PC-9 (cell line): ENCODE measurements at regions not wholly inside any gene's neighbourhood (a gene's known extent, or its start where the extent isn't known, plus 50 kb on each side); places are given as distances from the start of the nearest gene placed in this dataset.

ENCODE experiments used
- BruUV-seq: library from RNA; stranded (reverse); fragments of 400-500 nt; replicated peaks from 2 replicates; lab custom pipeline; 2021; lab: Mats Ljungman, UMichigan
- CTCF ChIA-PET: fragments of 300-600 bp; sonication (Branson Sonifier 250); formaldehyde crosslinking; loops from one replicate; lab custom pipeline; 2022; ENCODE audit warnings: antibody characterized with exemption; lab: Charles Lee
- POLR2A ChIA-PET: fragments of 300-600 bp; sonication (Branson Sonifier 250); formaldehyde crosslinking; loops from one replicate; lab custom pipeline; 2022; ENCODE audit warnings: antibody characterized with exemption; ENCODE audit not compliant: unreplicated experiment; lab: Charles Lee
- DNase-seq, 2 experiments: peaks; one replicate each; pipeline versions ENCODE4 v3.0.0 to v3.0.0-alpha.2; 2015 to 2022; ENCODE audit warnings: mixed read lengths in 1 of 2
- H2AFZ ChIP-seq: fragments of 200-600 bp; sonication (generic); 2 replicates; pipeline ENCODE4 v1.8.1; 2017; ENCODE audit warnings: antibody characterized with exemption
- H3F3A ChIP-seq: fragments of 200-600 bp; sonication (generic); 2 replicates; pipeline ENCODE4 v1.8.1; 2017; ENCODE audit warnings: antibody characterized with exemption, mild to moderate bottlenecking, low read depth; ENCODE audit not compliant: insufficient read depth
- H3K27ac ChIP-seq: fragments of 200-600 bp; sonication (generic); 2 replicates; pipeline ENCODE4 v1.6.1; 2016; ENCODE audit warnings: mixed run types
- H3K27me3 ChIP-seq: fragments of 200-600 bp; sonication (generic); 2 replicates; pipeline ENCODE4 v1.6.1; 2016; ENCODE audit warnings: low read depth, mixed run types; ENCODE audit not compliant: insufficient read depth
- H3K36me3 ChIP-seq: fragments of 200-600 bp; sonication (generic); 2 replicates; pipeline ENCODE4 v1.6.1; 2016; ENCODE audit warnings: low read depth, mixed run types
- H3K4me1 ChIP-seq: fragments of 200-600 bp; sonication (generic); replicated peaks from 2 replicates; pipeline ENCODE4 v1.6.1; 2016; ENCODE audit warnings: mixed run types; ENCODE audit not compliant: insufficient read depth
- H3K4me2 ChIP-seq: fragments of 200-600 bp; sonication (generic); 2 replicates; pipeline ENCODE4 v1.6.1; 2017; ENCODE audit warnings: mixed run types
- H3K4me3 ChIP-seq: fragments of 200-600 bp; sonication (generic); 2 replicates; pipeline ENCODE4 v1.6.1; 2016; ENCODE audit warnings: mixed run types
- H3K79me2 ChIP-seq: fragments of 200-600 bp; sonication (generic); 2 replicates; pipeline ENCODE4 v1.6.1; 2017; ENCODE audit warnings: low read depth, mixed run types
- H3K9me2 ChIP-seq: fragments of 200-600 bp; sonication (generic); 2 replicates; pipeline ENCODE4 v1.8.1; 2017; ENCODE audit warnings: mild to moderate bottlenecking; ENCODE audit not compliant: insufficient read depth
- H3K9me3 ChIP-seq: fragments of 200-600 bp; sonication (generic); 2 replicates; pipeline ENCODE4 v1.8.1; 2016; ENCODE audit warnings: low read depth; ENCODE audit not compliant: insufficient read depth
- H4K20me1 ChIP-seq: fragments of 200-600 bp; sonication (generic); 2 replicates; pipeline ENCODE4 v1.8.1; 2017; ENCODE audit not compliant: insufficient read depth
- CTCF ChIP-seq: fragments of 200-600 bp; sonication (generic); conservative IDR thresholded peaks from 2 replicates; pipeline ENCODE4 v1.6.1; 2017; ENCODE audit warnings: mixed run types, antibody characterized with exemption, mild to moderate bottlenecking, moderate library complexity
- EZH2 ChIP-seq: fragments of 200-600 bp; sonication (generic); IDR thresholded peaks from 2 replicates; pipeline ENCODE4 v1.8.0; 2017; ENCODE audit warnings: antibody characterized with exemption, low read depth
- intact Hi-C: fragments of 100-400 bp; cut with micrococcal nuclease; formaldehyde crosslinking; loops from one replicate; pipeline ENCODE4 v1.10.0; 2022; ENCODE audit not compliant: unreplicated experiment

DNA sequence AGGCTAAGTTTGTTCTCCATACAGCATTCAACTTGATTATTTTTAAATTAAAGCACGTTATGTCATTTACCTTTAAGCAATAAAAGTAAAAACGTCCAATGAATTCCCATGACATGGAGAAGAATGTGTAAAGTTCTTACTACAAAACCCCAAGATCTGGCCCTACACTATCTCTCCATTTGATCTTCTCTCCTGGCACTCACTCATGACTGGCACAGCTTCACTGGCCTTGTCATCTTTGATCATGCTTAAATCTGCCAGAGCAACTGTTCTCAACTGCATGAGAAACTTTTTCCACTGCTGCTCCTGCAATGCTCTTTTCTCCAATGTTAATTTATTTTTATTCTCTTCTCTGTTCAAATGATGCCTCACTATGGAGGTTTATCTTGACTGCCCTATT lies 1109.0 kb upstream of the IGFBP7 start:
- H3K4me3 ChIP-seq: no peak overlapping the region
- H3K79me2 ChIP-seq: no peaks in the 10 kb centered on the region
- no TSS peak for BruUV-seq
- ChIA-PET POLR2A (no interaction called here), CTCF (no interaction called here)
- intact Hi-C loops: no loop called here
- no peaks in the 10 kb centered on the region for H3K9me2 ChIP-seq
- no peak for DNase-seq
- no peak for TF ChIP-seq CTCF
- TF ChIP-seq EZH2: no peak
- H4K20me1 ChIP-seq: no peaks in the 10 kb centered on the region
- H3K9me3 ChIP-seq: no peaks in the 10 kb centered on the region
- no peaks in the 10 kb centered on the region for H3F3A ChIP-seq
- H3K36me3 ChIP-seq: no peaks in the 10 kb centered on the region
- H2AFZ ChIP-seq: no peak overlapping the region
- H3K4me2 ChIP-seq: no peak overlapping the region
- no peak overlapping the region for H3K27ac ChIP-seq
- no peaks in the 10 kb centered on the region for H3K27me3 ChIP-seq
- H3K4me1 ChIP-seq: no peaks in the 10 kb centered on the region

GRCh38 chr4:58216461-58216860 lies 1106.3 kb upstream of the IGFBP7 start:
- TF ChIP-seq EZH2: no peak
- TF ChIP-seq CTCF: no peak
- Histone ChIP-seq H4K20me1 (no peaks in the 10 kb centered on the region), H3K79me2 (no peaks in the 10 kb centered on the region), H3K36me3 (no peaks in the 10 kb centered on the region), H3K4me1 (no peaks in the 10 kb centered on the region), H3K27ac (no peak overlapping the region), H2AFZ (no peak overlapping the region), H3F3A (no peaks in the 10 kb centered on the region), H3K9me3 (no peaks in the 10 kb centered on the region), H3K4me3 (no peak overlapping the region), H3K9me2 (no peaks in the 10 kb centered on the region), H3K4me2 (no peak overlapping the region), H3K27me3 (no peaks in the 10 kb centered on the region)
- no TSS peak for BruUV-seq
- CTCF ChIA-PET: no interaction called here
- intact Hi-C loops: no loop called here
- POLR2A ChIA-PET: no interaction called here
- no peak for DNase-seq

DNA sequence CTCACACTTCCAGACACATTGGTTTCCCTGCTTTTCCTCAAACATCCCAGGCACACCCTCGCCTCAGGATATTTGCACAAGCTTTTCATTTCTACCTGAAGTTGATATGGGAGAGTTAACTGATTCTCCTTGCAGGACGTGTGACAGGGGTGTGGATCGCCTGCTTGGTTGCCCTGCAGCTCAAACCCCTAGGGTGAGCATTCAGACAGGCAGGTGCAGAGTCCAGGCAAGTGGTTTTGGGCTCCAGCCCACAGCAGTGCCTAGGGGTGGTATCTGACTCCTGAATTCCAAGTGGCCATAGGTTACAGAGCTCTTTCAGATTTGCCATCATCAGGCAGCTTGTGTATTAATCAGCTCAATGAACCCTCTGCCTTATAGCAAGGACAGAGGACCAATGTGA lies 1104.2 kb upstream of the IGFBP7 start:
- Histone ChIP-seq H3K4me2 (no peak overlapping the region), H3K79me2 (no peaks in the 10 kb centered on the region), H3K9me3 (no peaks in the 10 kb centered on the region), H3K27me3 (no peaks in the 10 kb centered on the region), H3K36me3 (no peaks in the 10 kb centered on the region), H3K27ac (no peak overlapping the region), H2AFZ (no peak overlapping the region), H3F3A (no peaks in the 10 kb centered on the region), H3K4me3 (no peak overlapping the region), H4K20me1 (no peaks in the 10 kb centered on the region), H3K4me1 (no peaks in the 10 kb centered on the region), H3K9me2 (no peaks in the 10 kb centered on the region)
- ChIA-PET POLR2A (no interaction called here), CTCF (no interaction called here)
- TF ChIP-seq CTCF (no peak), EZH2 (no peak)
- DNase-seq: no peak
- intact Hi-C loops: no loop called here
- BruUV-seq: no TSS peak
